ENCODE measurements at regions not wholly inside any gene's neighbourhood (a gene's known extent, or its start where the extent isn't known, plus 50 kb on each side); places are given as distances from the start of the nearest gene placed in this dataset.

GRCh38 chr2:47720559-47720958 is 62.4 kb upstream of the MSH6 start:
- no peak for TF ChIP-seq CTCF (IDR thresholded peaks at IDR 0.05)
- no peak for TF ChIP-seq EZH2 (IDR thresholded peaks at IDR 0.05)

Measured in neural progenitor cell (in vitro differentiated cells).